ENCODE measurements at regions not wholly inside any gene's neighbourhood (a gene's known extent, or its start where the extent isn't known, plus 50 kb on each side); places are given as distances from the start of the nearest gene placed in this dataset.

- Histone ChIP-seq H3K9me1 (replicated peaks; ENCODE audit: control insufficient read depth, extremely low read depth, insufficient read depth, low read length) (no peaks in the 10 kb centered on the region), H3K4me3 (replicated peaks in 1 of 3; ENCODE audit: insufficient read depth in 1 of 3, low read depth in 1 of 3, low read length in 3 of 3) (no peak overlapping the region), H2AFZ (ENCODE audit: low read depth, low read length) (no peak overlapping the region), H3K9ac (replicated peaks; ENCODE audit: extremely low read depth, insufficient read depth, low read length) (no peak overlapping the region), H3K27me3 (ENCODE audit: control insufficient read depth in 2 of 2, insufficient read depth in 2 of 2, low read length in 2 of 2) (no peaks in the 10 kb centered on the region), H4K20me1 (replicated peaks; ENCODE audit: control insufficient read depth, extremely low read depth, insufficient read depth, low read length) (no peaks in the 10 kb centered on the region), H3K4me1 (ENCODE audit: control insufficient read depth, extremely low read depth, insufficient read depth, low read length) (no peaks in the 10 kb centered on the region), H3K4me2 (ENCODE audit: insufficient read depth, low read length) (no peak overlapping the region), H3K36me3 (ENCODE audit: control insufficient read depth in 2 of 2, extremely low read depth in 1 of 2, insufficient read depth in 2 of 2, low read length in 2 of 2) (no peaks in the 10 kb centered on the region), H3K9me3 (replicated peaks; ENCODE audit: control insufficient read depth, insufficient read depth, low read length) (no peaks in the 10 kb centered on the region), H3K79me2 (ENCODE audit: control insufficient read depth, insufficient read depth, low read length) (no peaks in the 10 kb centered on the region), H3K27ac (ENCODE audit: insufficient read depth, low read depth, low read length) (no peak overlapping the region)
- dilution Hi-C loops (cut with MboI; ENCODE audit: extremely low pct_ligation_motif_present, low sequenced_read_pairs): no loop called here
- intact Hi-C loops (cut with micrococcal nuclease): no loop called here
- no peak for DNase-seq (ENCODE audit: low read depth, low spot score)
- no TSS peak for BruUV-seq (replicated peaks)
- CTCF ChIA-PET: interaction anchor here (1.2 to 2.0 kb wide), 4 partner anchors 9 to 284 kb away, joined by 4 to 6 read pairs (median 5); no protein-coding TSS in a partner anchor
- POLR2A ChIA-PET: no interaction called here
- no peak for TF ChIP-seq JUN (IDR thresholded peaks at IDR 0.05; ENCODE audit: borderline replicate concordance, insufficient read depth, insufficient read length, low read depth)
- no peak for FAIRE-seq
Observed at GRCh38 chr11:19355601-19356000, 114.9 kb upstream of the E2F8 start.

- H2AFZ ChIP-seq (ENCODE audit: low read depth, low read length): no peak overlapping the region
- H3K4me1 ChIP-seq (ENCODE audit: control insufficient read depth, extremely low read depth, insufficient read depth, low read length): no peaks in the 10 kb centered on the region
- no peak overlapping the region for H3K4me3 ChIP-seq (replicated peaks in 1 of 3; ENCODE audit: insufficient read depth in 1 of 3, low read depth in 1 of 3, low read length in 3 of 3)
- no peaks in the 10 kb centered on the region for H4K20me1 ChIP-seq (replicated peaks; ENCODE audit: control insufficient read depth, extremely low read depth, insufficient read depth, low read length)
- no peak for FAIRE-seq
- no peaks in the 10 kb centered on the region for H3K9me1 ChIP-seq (replicated peaks; ENCODE audit: control insufficient read depth, extremely low read depth, insufficient read depth, low read length)
- no peak for DNase-seq (ENCODE audit: low read depth, low spot score)
- ChIA-PET CTCF (interaction anchor here (0.7 to 1.8 kb wide), 3 partner anchors 11 to 27 kb away, joined by 3 to 5 read pairs (median 5); no protein-coding TSS in a partner anchor), POLR2A (no interaction called here)
- intact Hi-C loops (cut with micrococcal nuclease) (no loop called here), dilution Hi-C loops (cut with MboI; ENCODE audit: extremely low pct_ligation_motif_present, low sequenced_read_pairs) (no loop called here)
- H3K9me3 ChIP-seq (replicated peaks; ENCODE audit: control insufficient read depth, insufficient read depth, low read length): no peaks in the 10 kb centered on the region
- no peak overlapping the region for H3K9ac ChIP-seq (replicated peaks; ENCODE audit: extremely low read depth, insufficient read depth, low read length)
- H3K36me3 ChIP-seq (ENCODE audit: control insufficient read depth in 2 of 2, extremely low read depth in 1 of 2, insufficient read depth in 2 of 2, low read length in 2 of 2): no peaks in the 10 kb centered on the region
- H3K27ac ChIP-seq (ENCODE audit: insufficient read depth, low read depth, low read length): no peak overlapping the region
- BruUV-seq (replicated peaks): no TSS peak
- TF ChIP-seq JUN (IDR thresholded peaks at IDR 0.05; ENCODE audit: borderline replicate concordance, insufficient read depth, insufficient read length, low read depth): no peak
- no peak for TF ChIP-seq POLR2A (IDR thresholded peaks at IDR 0.05; ENCODE audit: low read depth, low read length)
- TF ChIP-seq MAX (IDR thresholded peaks at IDR 0.05; ENCODE audit: insufficient read depth, insufficient read length): no peak
- no peak for TF ChIP-seq MYC (IDR thresholded peaks at IDR 0.05; ENCODE audit: low read depth, low read length)
- TF ChIP-seq POLR2AphosphoS5 (IDR thresholded peaks at IDR 0.05; ENCODE audit: insufficient read depth, low read depth, low read length): no peak
- no peak for TF ChIP-seq GATA2 (IDR thresholded peaks at IDR 0.05; ENCODE audit: insufficient read depth, insufficient read length, low read depth, low read length)
- TF ChIP-seq CTCF (IDR thresholded peaks at IDR 0.05; ENCODE audit: extremely low read depth in 1 of 2, insufficient read depth in 1 of 2, low read depth in 1 of 2, low read length in 2 of 2): no peak
- no peak for TF ChIP-seq EZH2 (IDR thresholded peaks at IDR 0.05; ENCODE audit: borderline replicate concordance, low read depth, low read length, severe bottlenecking)
- H3K4me2 ChIP-seq (ENCODE audit: insufficient read depth, low read length): no peak overlapping the region
- H3K79me2 ChIP-seq (ENCODE audit: control insufficient read depth, insufficient read depth, low read length): no peaks in the 10 kb centered on the region
- H3K27me3 ChIP-seq (ENCODE audit: control insufficient read depth in 2 of 2, insufficient read depth in 2 of 2, low read length in 2 of 2): no peaks in the 10 kb centered on the region
Observed at GRCh38 chr11:19353287-19353850, 112.6 kb upstream of the E2F8 start.

Data from endothelial cell of umbilical vein (primary cell).